Endodermal cell (in vitro differentiated cells): ENCODE measurements at regions not wholly inside any gene's neighbourhood (a gene's known extent, or its start where the extent isn't known, plus 50 kb on each side); places are given as distances from the start of the nearest gene placed in this dataset.

Experiments
- DNase-seq: peaks from one replicate; pipeline ENCODE4 v3.0.0-alpha.2; 2017
- H3K27ac ChIP-seq: 2 replicates; pipeline ENCODE4 v1.5.1; 2013; ENCODE audit warnings: mild to moderate bottlenecking, low read depth, low read length, moderate library complexity
- H3K27me3 ChIP-seq: 2 replicates; pipeline ENCODE4 v1.6.1; 2013; ENCODE audit warnings: mild to moderate bottlenecking, low read length, moderate library complexity; ENCODE audit not compliant: insufficient read depth, control insufficient read depth, poor library complexity, severe bottlenecking
- H3K36me3 ChIP-seq: 2 replicates; pipeline ENCODE4 v1.7.0; 2013; ENCODE audit warnings: mild to moderate bottlenecking, low read length, moderate library complexity; ENCODE audit not compliant: control insufficient read depth, insufficient read depth
- H3K4me1 ChIP-seq: one replicate; pipeline ENCODE4 v1.7.0; 2013; ENCODE audit warnings: low read length; ENCODE audit not compliant: control insufficient read depth, insufficient read depth
- H3K4me3 ChIP-seq: 2 replicates; pipeline ENCODE4 v1.5.1; 2013; ENCODE audit warnings: mild to moderate bottlenecking, low read length, moderate library complexity
- H3K9ac ChIP-seq: 2 replicates; pipeline ENCODE4 v1.6.1; 2013; ENCODE audit warnings: mild to moderate bottlenecking, low read length, moderate library complexity; ENCODE audit not compliant: poor library complexity, severe bottlenecking; ENCODE audit errors: extremely low read depth
- H3K9me3 ChIP-seq: 2 replicates; pipeline ENCODE4 v1.6.1; 2013; ENCODE audit warnings: mild to moderate bottlenecking, low read length, moderate library complexity; ENCODE audit not compliant: control insufficient read depth
- H3K27ac Mint-ChIP-seq: 2 replicates; pipeline ENCODE4 v1.8.0; 2020; ENCODE audit warnings: mixed read lengths
- H3K27me3 Mint-ChIP-seq: 2 replicates; pipeline ENCODE4 v1.8.0; 2021; ENCODE audit warnings: mild to moderate bottlenecking, mixed read lengths; ENCODE audit not compliant: insufficient read depth
- H3K36me3 Mint-ChIP-seq: 2 replicates; pipeline ENCODE4 v1.8.0; 2020; ENCODE audit warnings: low read depth, mixed read lengths
- H3K4me1 Mint-ChIP-seq: 2 replicates; pipeline ENCODE4 v1.8.0; 2020; ENCODE audit warnings: mixed read lengths
- H3K4me3 Mint-ChIP-seq: 2 replicates; pipeline ENCODE4 v1.8.0; 2020; ENCODE audit warnings: mild to moderate bottlenecking, moderate library complexity, mixed read lengths
- H3K9me3 Mint-ChIP-seq: 2 replicates; pipeline ENCODE4 v1.8.0; 2020; ENCODE audit warnings: mild to moderate bottlenecking, mixed read lengths
- CTCF ChIP-seq: fragments of 200-600 bp; sonication (generic); conservative IDR thresholded peaks from 2 replicates; pipeline ENCODE4 v1.5.0; 2021; ENCODE audit warnings: antibody characterized with exemption, mild to moderate bottlenecking
- WGBS, 2 experiments: methylation state at CpG; one replicate each; pipeline versions ENCODE4 v1.1.5 to v1.1.7; 2013; ENCODE audit warnings: missing lambda C conversion rate in 2 of 2, mixed read lengths in 1 of 2; ENCODE audit not compliant: insufficient coverage in 1 of 2, insufficient read length in 1 of 2; 5-methylcytosine and 5-hydroxymethylcytosine counted together

GRCh38 chr6:144647971-144648651 is 363.0 kb downstream of the UTRN start:
- Histone ChIP-seq H3K27me3 (no peaks in the 10 kb centered on the region), H3K4me3 (peak overlapping the region; percentile 2), H3K36me3 (no peaks in the 10 kb centered on the region), H3K27ac (no peak overlapping the region), H3K9ac (no peak overlapping the region), H3K9me3 (peaks cover 8% of the 10 kb centered on the region), H3K4me1 (peaks cover 14% of the 10 kb centered on the region)
- peaks cover 3% of the 10 kb centered on the region for H3K36me3 Mint-ChIP-seq
- DNase-seq: no peak
- WGBS, 2 experiments: 70 to 83% methylated on average over 1 to 3 of the region's 3 CpGs
- peaks cover 58% of the 10 kb centered on the region for H3K4me1 Mint-ChIP-seq
- TF ChIP-seq CTCF: no peak
- peak overlapping the region; percentile 67 for H3K27ac Mint-ChIP-seq
- H3K9me3 Mint-ChIP-seq: peaks cover 6% of the 10 kb centered on the region
- H3K4me3 Mint-ChIP-seq: no peak overlapping the region
- H3K27me3 Mint-ChIP-seq: no peaks in the 10 kb centered on the region

DNA sequence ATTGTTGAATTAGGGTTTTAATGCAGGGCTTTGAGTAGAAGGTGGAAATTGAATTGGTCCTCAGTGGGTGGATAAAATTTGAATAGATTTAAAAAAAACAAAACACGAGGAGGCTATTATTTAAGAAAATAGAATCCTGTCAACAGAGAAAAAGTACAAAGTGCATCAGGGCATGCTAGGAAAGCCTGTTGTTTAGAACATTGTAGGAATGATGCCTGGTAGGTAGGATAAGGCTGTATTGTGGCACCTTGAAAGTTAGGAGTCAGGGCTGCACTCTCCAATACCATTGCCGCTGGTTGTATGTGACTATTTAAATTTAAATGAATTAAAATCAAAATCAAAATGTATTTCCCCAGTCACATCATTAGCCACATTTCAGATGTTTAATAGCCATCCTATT is 363.9 kb downstream of the UTRN start:
- peaks cover 14% of the 10 kb centered on the region for H3K4me1 ChIP-seq
- no peak overlapping the region for H3K27ac ChIP-seq
- no peak overlapping the region for H3K9ac ChIP-seq
- peaks cover 3% of the 10 kb centered on the region for H3K36me3 Mint-ChIP-seq
- WGBS, 2 experiments: 75 to 89% methylated on average over 1 of the region's 2 CpGs
- no peaks in the 10 kb centered on the region for H3K27me3 Mint-ChIP-seq
- no peak for DNase-seq
- H3K27me3 ChIP-seq: no peaks in the 10 kb centered on the region
- peaks cover 8% of the 10 kb centered on the region for H3K9me3 ChIP-seq
- H3K36me3 ChIP-seq: no peaks in the 10 kb centered on the region
- no peak for TF ChIP-seq CTCF
- peak overlapping the region; percentile 49 for H3K27ac Mint-ChIP-seq
- H3K9me3 Mint-ChIP-seq: peaks cover 6% of the 10 kb centered on the region
- no peak overlapping the region for H3K4me3 ChIP-seq
- H3K4me3 Mint-ChIP-seq: no peak overlapping the region
- H3K4me1 Mint-ChIP-seq: peaks cover 61% of the 10 kb centered on the region

DNA sequence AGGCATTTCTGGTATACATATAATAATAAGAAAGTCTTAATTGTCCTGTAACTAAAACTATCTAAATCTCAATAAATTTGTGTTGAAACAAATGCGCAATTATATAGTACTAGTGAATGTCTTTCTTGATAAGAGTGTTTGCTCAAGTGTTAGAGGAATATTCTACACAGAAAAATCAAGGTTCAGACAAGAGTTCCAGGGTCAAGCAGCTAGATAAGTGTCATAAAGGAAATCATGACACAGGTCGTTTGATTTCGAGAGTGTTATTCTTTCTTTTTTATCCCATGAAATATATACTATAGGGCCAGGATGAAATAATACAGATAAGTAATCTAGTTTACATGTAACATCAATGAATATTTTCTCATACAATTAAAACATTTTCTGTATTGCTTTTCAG is 366.1 kb downstream of the UTRN start:
- H3K4me1 ChIP-seq: peaks cover 12% of the 10 kb centered on the region

More for the DNA sequence above, 366.1 kb downstream of the UTRN start:
- Mint-ChIP-seq H3K4me1 (peaks cover 61% of the 10 kb centered on the region), H3K27ac (no peak overlapping the region), H3K27me3 (no peaks in the 10 kb centered on the region), H3K4me3 (no peak overlapping the region), H3K36me3 (peaks cover 3% of the 10 kb centered on the region), H3K9me3 (peaks cover 6% of the 10 kb centered on the region)
- Histone ChIP-seq H3K27ac (no peak overlapping the region), H3K4me3 (no peak overlapping the region), H3K36me3 (no peaks in the 10 kb centered on the region), H3K27me3 (no peaks in the 10 kb centered on the region), H3K9me3 (peaks cover 8% of the 10 kb centered on the region), H3K9ac (no peak overlapping the region)
- TF ChIP-seq CTCF: no peak
- DNase-seq: no peak
- WGBS, 2 experiments: 100% methylated on average over 3 of the region's 3 CpGs; no CpG with 5 or more reads in 1 of the 2 experiments
